ENCODE measurements at regions not wholly inside any gene's neighbourhood (a gene's known extent, or its start where the extent isn't known, plus 50 kb on each side); places are given as distances from the start of the nearest gene placed in this dataset.

- TF ChIP-seq POLR2A (IDR thresholded peaks at IDR 0.05; ENCODE audit: borderline replicate concordance, extremely low read depth, insufficient read depth, insufficient read length), result no peak
- TF ChIP-seq YY1 (IDR thresholded peaks at IDR 0.05; ENCODE audit: extremely low read depth, insufficient replicate concordance, low read depth, low read length), result no peak
- TF ChIP-seq CTCF (IDR thresholded peaks at IDR 0.05 in 2 of 3, conservative IDR thresholded peaks at IDR 0.05 in 1 of 3; ENCODE audit: borderline replicate concordance in 1 of 3, insufficient read depth in 1 of 3, low read depth in 2 of 3, low read length in 2 of 3), result no peak
- TF ChIP-seq EZH2 (IDR thresholded peaks at IDR 0.05), result no peak
- no peak for TF ChIP-seq SRF (IDR thresholded peaks at IDR 0.05; ENCODE audit: low read depth)
- TF ChIP-seq REST (IDR thresholded peaks at IDR 0.05; ENCODE audit: low read depth), result no peak
These were observed 524.2 kb upstream of the NBEA start for GRCh38 chr13:34417896-34418295.
